ENCODE measurements at regions not wholly inside any gene's neighbourhood (a gene's known extent, or its start where the extent isn't known, plus 50 kb on each side); places are given as distances from the start of the nearest gene placed in this dataset.

DNA sequence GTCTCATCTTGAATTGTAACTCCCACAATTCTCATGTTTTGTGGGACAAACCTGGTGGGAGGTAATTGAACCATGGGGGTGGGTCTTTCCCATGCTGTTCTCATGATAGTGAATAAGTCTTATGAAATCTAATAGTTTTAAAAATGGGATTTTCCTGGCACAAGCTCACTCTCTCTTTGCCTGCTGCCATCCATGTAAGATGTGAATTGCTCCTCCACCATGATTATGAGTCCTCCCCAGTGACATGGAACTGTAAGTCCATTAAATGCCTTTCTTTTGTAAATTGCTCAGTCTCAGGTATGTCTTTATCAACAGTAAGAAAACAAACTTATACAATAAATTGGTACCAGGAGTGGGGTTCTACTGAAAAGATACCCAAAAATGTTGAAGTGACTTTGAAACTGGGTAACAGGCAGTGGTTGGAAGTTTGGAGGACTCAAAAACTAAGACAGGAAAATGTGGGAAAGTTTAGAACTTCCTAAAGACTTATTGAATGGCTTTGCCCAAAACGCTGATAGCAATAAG lies 601.4 kb downstream of the ZEB2 start:
- TF ChIP-seq PATZ1 (CRISPR knock-in tag; IDR thresholded peaks at IDR 0.05; ENCODE audit: borderline replicate concordance) (no peak), RARB (CRISPR knock-in tag; IDR thresholded peaks at IDR 0.05) (no peak), ZFP30 (CRISPR knock-in tag; IDR thresholded peaks at IDR 0.05) (no peak), GLIS3 (CRISPR knock-in tag; IDR thresholded peaks at IDR 0.05) (no peak), TOX (CRISPR knock-in tag; IDR thresholded peaks at IDR 0.05; ENCODE audit: borderline replicate concordance) (no peak)
- TF ChIP-seq, protein P1, sequence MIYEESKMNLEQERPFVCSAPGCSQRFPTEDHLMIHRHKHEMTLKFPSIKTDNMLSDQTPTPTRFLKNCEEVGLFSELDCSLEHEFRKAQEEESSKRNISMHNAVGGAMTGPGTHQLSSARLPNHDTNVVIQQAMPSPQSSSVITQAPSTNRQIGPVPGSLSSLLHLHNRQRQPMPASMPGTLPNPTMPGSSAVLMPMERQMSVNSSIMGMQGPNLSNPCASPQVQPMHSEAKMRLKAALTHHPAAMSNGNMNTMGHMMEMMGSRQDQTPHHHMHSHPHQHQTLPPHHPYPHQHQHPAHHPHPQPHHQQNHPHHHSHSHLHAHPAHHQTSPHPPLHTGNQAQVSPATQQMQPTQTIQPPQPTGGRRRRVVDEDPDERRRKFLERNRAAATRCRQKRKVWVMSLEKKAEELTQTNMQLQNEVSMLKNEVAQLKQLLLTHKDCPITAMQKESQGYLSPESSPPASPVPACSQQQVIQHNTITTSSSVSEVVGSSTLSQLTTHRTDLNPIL (CRISPR knock-in tag; IDR thresholded peaks at IDR 0.05; ENCODE audit: low read depth), result no peak
